A549 (cell line): ENCODE measurements at regions not wholly inside any gene's neighbourhood (a gene's known extent, or its start where the extent isn't known, plus 50 kb on each side); places are given as distances from the start of the nearest gene placed in this dataset.

Source experiments
- ATAC-seq, 2 experiments: fragments of 200-7000 bp in 1 of 2; fragments of >200 bp in 1 of 2; cut with Nextera tagmentation in 1 of 2; cut with Tn5 transposase in 1 of 2; 3 replicates each; pipeline versions ENCODE4 v1.8.0 to v1.9.1; 2018 to 2020; ENCODE audit warnings: mild to moderate bottlenecking in 1 of 2, moderate library complexity in 1 of 2
- CTCF ChIA-PET: fragments of 300-600 bp; sonication (Branson Sonifier 250); formaldehyde crosslinking; extraction: SDS; loops from one replicate; lab custom pipeline; 2021; ENCODE audit warnings: antibody characterized with exemption, inconsistent platforms; lab: Yijun Ruan, JAX
- POLR2A ChIA-PET: fragments of 350-600 bp; formaldehyde crosslinking; extraction: SDS; loops from one replicate; lab custom pipeline; 2021; ENCODE audit warnings: antibody characterized with exemption, inconsistent platforms; lab: Yijun Ruan, JAX
- DNase-seq, 2 experiments: peaks; one replicate each; pipeline versions ENCODE4 v3.0.0 to v3.0.0-alpha.2; 2011 to 2016; ENCODE audit warnings: low read depth in 1 of 2, low spot score in 1 of 2
- FAIRE-seq: peaks from 2 replicates; lab custom pipeline; 2011; peaks lifted over from hg19 to GRCh38; lab: Jason Lieb, UNC
- H3K27ac ChIP-seq, 2 experiments: fragments of >200 bp; sonication (Bioruptor Twin); formaldehyde crosslinking; 3 replicates each; pipeline ENCODE4 v1.5.1; 2016 to 2017
- H3K4me1 ChIP-seq: fragments of >200 bp; sonication (Bioruptor Twin); formaldehyde crosslinking; 3 replicates; pipeline ENCODE4 v1.6.1; 2016
- H3K4me2 ChIP-seq: fragments of >200 bp; sonication (Bioruptor Twin); formaldehyde crosslinking; 3 replicates; pipeline ENCODE4 v1.6.1; 2016
- H3K4me3 ChIP-seq: fragments of >200 bp; sonication (Bioruptor Twin); formaldehyde crosslinking; 3 replicates; pipeline ENCODE4 v1.5.1; 2016
- H3K9me3 ChIP-seq: fragments of >200 bp; sonication (Bioruptor Twin); formaldehyde crosslinking; 3 replicates; pipeline ENCODE4 v1.6.1; 2016
- EHMT2 ChIP-seq: fragments of 200-600 bp; sonication (generic); IDR thresholded peaks from 2 replicates; pipeline ENCODE4 v1.6.1; 2016; ENCODE audit warnings: antibody characterized with exemption, low read depth, mild to moderate bottlenecking, moderate library complexity
- ESRRA ChIP-seq: fragments of 150-350 bp; IDR thresholded peaks from 2 replicates; pipeline ENCODE4 v1.6.1; 2014; ENCODE audit warnings: mild to moderate bottlenecking, low read length, borderline replicate concordance
- FOSB ChIP-seq: fragments of 250-450 bp; sonication (Bioruptor Pico); IDR thresholded peaks from 2 replicates; pipeline ENCODE4 v1.5.0; 2020; ENCODE audit warnings: mild to moderate bottlenecking, moderate library complexity
- FOSL2 ChIP-seq, 2 experiments: fragments of 450-650 bp in 1 of 2; fragments of >200 bp in 1 of 2; sonication (Bioruptor Twin) in 1 of 2; formaldehyde crosslinking; IDR thresholded peaks; 2 replicates each; pipeline versions ENCODE4 v1.5.0 to v1.6.1; 2016 to 2020; ENCODE audit warnings: mild to moderate bottlenecking in 1 of 2, moderate library complexity in 1 of 2
- HEYL ChIP-seq: fragments of 250-450 bp; sonication (Bioruptor Pico); IDR thresholded peaks from 2 replicates; pipeline ENCODE4 v1.8.0; 2021; ENCODE audit warnings: mild to moderate bottlenecking, moderate library complexity
- JUNB ChIP-seq: fragments of >200 bp; sonication (Bioruptor Twin); formaldehyde crosslinking; IDR thresholded peaks from 2 replicates; pipeline ENCODE4 v1.6.1; 2016
- KDM1A ChIP-seq: fragments of 200-600 bp; sonication (generic); IDR thresholded peaks from 2 replicates; pipeline ENCODE4 v1.6.1; 2016; ENCODE audit warnings: low read depth, mild to moderate bottlenecking
- KDM5A ChIP-seq: fragments of 200-600 bp; sonication (generic); IDR thresholded peaks from 2 replicates; pipeline ENCODE4 v1.6.1; 2016; ENCODE audit warnings: antibody characterized with exemption, mild to moderate bottlenecking
- NPAS2 ChIP-seq: fragments of 250-450 bp; sonication (Bioruptor Pico); IDR thresholded peaks from 2 replicates; pipeline ENCODE4 v1.8.0; 2022; ENCODE audit warnings: mild to moderate bottlenecking, moderate library complexity, borderline replicate concordance
- NR3C1 ChIP-seq: fragments of >200 bp; sonication (Bioruptor Twin); formaldehyde crosslinking; IDR thresholded peaks from 3 replicates; pipeline ENCODE4 v1.6.1; 2017
- POLR2AphosphoS2 ChIP-seq: conservative IDR thresholded peaks from 2 replicates; pipeline ENCODE4 v1.6.1; 2012; ENCODE audit warnings: low read length, improper control_type of control experiment, inconsistent platforms
- RAD21 ChIP-seq, 2 experiments: fragments of >200 bp in 1 of 2; sonication (Bioruptor Twin) in 1 of 2; formaldehyde crosslinking in 1 of 2; IDR thresholded peaks in 1 of 2; conservative IDR thresholded peaks in 1 of 2; 2 replicates in 1 of 2; 3 replicates in 1 of 2; pipeline ENCODE4 v1.6.1; 2012 to 2018; ENCODE audit warnings: inconsistent platforms in 1 of 2
- RCOR1 ChIP-seq: fragments of 150-350 bp; IDR thresholded peaks from 2 replicates; pipeline ENCODE4 v1.6.1; 2014; ENCODE audit warnings: antibody characterized with exemption, low read length, low read depth
- RFX5 ChIP-seq: fragments of 450-650 bp; IDR thresholded peaks from 2 replicates; pipeline ENCODE4 v1.7.1; 2014; ENCODE audit warnings: antibody characterized with exemption, mild to moderate bottlenecking, moderate library complexity
- SMC3 ChIP-seq: fragments of >200 bp; sonication (Bioruptor Twin); formaldehyde crosslinking; IDR thresholded peaks from 3 replicates; pipeline ENCODE4 v1.6.1; 2018; ENCODE audit warnings: inconsistent platforms
- ZC3H11A ChIP-seq: fragments of 450-650 bp; IDR thresholded peaks from 2 replicates; pipeline ENCODE4 v1.6.1; 2014; ENCODE audit warnings: antibody characterized with exemption, mild to moderate bottlenecking
- WGBS: methylation state at CpG from one replicate; pipeline ENCODE4 v1.1.6; 2017; ENCODE audit errors: missing lambda C conversion rate; 5-methylcytosine and 5-hydroxymethylcytosine counted together
- TF ChIP-seq, protein P1 (sequence below): fragments of 450-650 bp; IDR thresholded peaks from 2 replicates; pipeline ENCODE4 v1.6.1; 2014; ENCODE audit warnings: antibody characterized with exemption
- TF ChIP-seq, protein P2 (sequence below): fragments of 150-350 bp; IDR thresholded peaks from 2 replicates; pipeline ENCODE4 v1.6.1; 2014; ENCODE audit warnings: low read depth, mild to moderate bottlenecking, low read length
- TF ChIP-seq, protein P3 (sequence below): fragments of >200 bp; sonication (Bioruptor Twin); formaldehyde crosslinking; IDR thresholded peaks from 2 replicates; pipeline ENCODE4 v1.6.1; 2016

DNA sequence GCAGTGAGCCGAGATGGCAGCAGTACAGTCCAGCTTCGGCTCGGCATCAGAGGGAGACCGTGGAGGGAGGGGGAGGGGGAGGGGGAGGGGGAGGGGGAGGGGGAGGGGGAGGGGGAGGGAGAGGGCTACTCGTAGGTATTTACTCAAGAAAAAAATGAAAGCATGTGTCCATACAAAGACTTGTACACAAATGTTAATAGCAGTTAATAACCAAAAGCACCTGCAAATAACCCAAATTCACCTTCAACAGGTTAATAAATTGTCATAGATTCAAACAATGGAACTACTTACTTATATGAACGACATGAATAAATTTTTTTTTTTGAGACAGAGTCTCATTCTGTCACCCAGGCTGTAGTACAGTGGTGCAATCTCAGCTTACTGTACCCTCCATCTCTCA is 152.4 kb downstream of the BRMS1L start:
- 8% methylated on average over 2 of the region's 6 CpGs for WGBS
- CTCF ChIA-PET: no interaction called here
- TF ChIP-seq SMC3 (no peak), RAD21 (conservative IDR thresholded peaks at IDR 0.05 in 1 of 2, IDR thresholded peaks at IDR 0.05 in 1 of 2) (no peak), FOSL2 (IDR thresholded peaks at IDR 0.05) (no peak), FOSL2 (CRISPR knock-in tag; IDR thresholded peaks at IDR 0.05) (no peak), RCOR1 (no peak), JUNB (no peak), ESRRA (no peak), HEYL (CRISPR knock-in tag) (no peak)
- TF ChIP-seq, protein P1, sequence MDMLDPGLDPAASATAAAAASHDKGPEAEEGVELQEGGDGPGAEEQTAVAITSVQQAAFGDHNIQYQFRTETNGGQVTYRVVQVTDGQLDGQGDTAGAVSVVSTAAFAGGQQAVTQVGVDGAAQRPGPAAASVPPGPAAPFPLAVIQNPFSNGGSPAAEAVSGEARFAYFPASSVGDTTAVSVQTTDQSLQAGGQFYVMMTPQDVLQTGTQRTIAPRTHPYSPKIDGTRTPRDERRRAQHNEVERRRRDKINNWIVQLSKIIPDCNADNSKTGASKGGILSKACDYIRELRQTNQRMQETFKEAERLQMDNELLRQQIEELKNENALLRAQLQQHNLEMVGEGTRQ: no peak
- FAIRE-seq (no peak), DNase-seq (no peak), ATAC-seq (no peak)
- Histone ChIP-seq H3K4me2 (no peak overlapping the region), H3K4me3 (no peak overlapping the region), H3K27ac (no peak overlapping the region), H3K4me1 (no peaks in the 10 kb centered on the region), H3K9me3 (no peaks in the 10 kb centered on the region)
- POLR2A ChIA-PET: no interaction called here

DNA sequence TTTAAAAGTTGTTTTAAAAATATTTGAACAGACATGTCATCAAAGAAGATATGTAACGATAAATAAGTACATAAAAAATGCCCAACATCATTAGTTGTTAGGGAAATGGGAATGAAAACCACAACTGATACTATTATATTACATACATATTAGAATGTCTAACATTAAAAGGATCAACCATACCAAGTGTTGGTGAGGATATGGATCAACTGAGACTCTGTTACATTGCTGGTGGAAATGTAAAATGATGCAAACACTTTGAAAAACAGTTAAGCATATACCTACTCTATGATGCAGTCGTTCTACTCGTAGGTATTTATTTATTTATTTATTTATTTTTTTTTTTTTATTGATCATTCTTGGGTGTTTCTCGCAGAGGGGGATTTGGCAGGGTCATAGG is 149.7 kb downstream of the BRMS1L start:
- H3K9me3 ChIP-seq: no peaks in the 10 kb centered on the region
- H3K27ac ChIP-seq: no peak overlapping the region
- FAIRE-seq: peak; percentile 36
- WGBS: 46% methylated on average over 4 of the region's 4 CpGs
- ATAC-seq: no peak
- no peaks in the 10 kb centered on the region for H3K4me1 ChIP-seq
- ChIA-PET POLR2A (no interaction called here), CTCF (no interaction called here)
- TF ChIP-seq NPAS2 (CRISPR knock-in tag) (no peak), ZC3H11A (peak; percentile 11; the same call in 1 of the 2 replicates)
- no peak for DNase-seq
- no peak overlapping the region for H3K4me2 ChIP-seq
- H3K4me3 ChIP-seq: no peak overlapping the region

GRCh38 chr14:35973770-35974169 is 147.6 kb downstream of the BRMS1L start:
- no peak for FAIRE-seq
- no peak for ATAC-seq
- POLR2A ChIA-PET: no interaction called here
- no peak for DNase-seq
- H3K27ac ChIP-seq: no peak overlapping the region
- CTCF ChIA-PET: no interaction called here
- no peaks in the 10 kb centered on the region for H3K4me1 ChIP-seq
- TF ChIP-seq NPAS2 (CRISPR knock-in tag) (no peak), FOSB (CRISPR knock-in tag) (no peak), RFX5 (no peak), KDM5A (no peak), NR3C1 (no peak), POLR2AphosphoS2 (no peak), EHMT2 (no peak), KDM1A (no peak)
- TF ChIP-seq, protein P2, sequence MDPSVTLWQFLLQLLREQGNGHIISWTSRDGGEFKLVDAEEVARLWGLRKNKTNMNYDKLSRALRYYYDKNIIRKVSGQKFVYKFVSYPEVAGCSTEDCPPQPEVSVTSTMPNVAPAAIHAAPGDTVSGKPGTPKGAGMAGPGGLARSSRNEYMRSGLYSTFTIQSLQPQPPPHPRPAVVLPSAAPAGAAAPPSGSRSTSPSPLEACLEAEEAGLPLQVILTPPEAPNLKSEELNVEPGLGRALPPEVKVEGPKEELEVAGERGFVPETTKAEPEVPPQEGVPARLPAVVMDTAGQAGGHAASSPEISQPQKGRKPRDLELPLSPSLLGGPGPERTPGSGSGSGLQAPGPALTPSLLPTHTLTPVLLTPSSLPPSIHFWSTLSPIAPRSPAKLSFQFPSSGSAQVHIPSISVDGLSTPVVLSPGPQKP: no peak
- WGBS: 45% methylated on average over 1 of the region's 1 CpG
- H3K9me3 ChIP-seq: no peaks in the 10 kb centered on the region
- H3K4me3 ChIP-seq: no peak overlapping the region
- no peak overlapping the region for H3K4me2 ChIP-seq

GRCh38 chr14:35971965-35972630 is 146.0 kb downstream of the BRMS1L start:
- FAIRE-seq (no peak), DNase-seq (no peak), ATAC-seq (no peak)
- Histone ChIP-seq H3K4me2 (no peak overlapping the region), H3K27ac (no peak overlapping the region), H3K4me1 (no peaks in the 10 kb centered on the region), H3K4me3 (no peak overlapping the region), H3K9me3 (no peaks in the 10 kb centered on the region)
- ChIA-PET CTCF (no interaction called here), POLR2A (no interaction called here)
- TF ChIP-seq ESRRA (no peak), RFX5 (no peak)
- TF ChIP-seq, protein P3, sequence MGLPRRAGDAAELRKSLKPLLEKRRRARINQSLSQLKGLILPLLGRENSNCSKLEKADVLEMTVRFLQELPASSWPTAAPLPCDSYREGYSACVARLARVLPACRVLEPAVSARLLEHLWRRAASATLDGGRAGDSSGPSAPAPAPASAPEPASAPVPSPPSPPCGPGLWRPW: no peak
- WGBS: 9% methylated on average over 1 of the region's 1 CpG
